Kidney epithelial cell (primary cell): ENCODE measurements at regions not wholly inside any gene's neighbourhood (a gene's known extent, or its start where the extent isn't known, plus 50 kb on each side); places are given as distances from the start of the nearest gene placed in this dataset.

Experiments used
- DNase-seq: peaks from one replicate; pipeline ENCODE4 v3.0.0-alpha.2; 2010; ENCODE audit warnings: low read depth
- H3K27me3 ChIP-seq: 2 replicates; pipeline ENCODE4 v1.6.0; 2011; ENCODE audit warnings: low read length; ENCODE audit not compliant: control insufficient read depth, insufficient read depth
- H3K36me3 ChIP-seq: 2 replicates; pipeline ENCODE4 v1.5.1; 2011; ENCODE audit warnings: low read length; ENCODE audit not compliant: control insufficient read depth, insufficient read depth
- H3K4me3 ChIP-seq: 2 replicates; pipeline ENCODE4 v1.5.1; 2011; ENCODE audit warnings: low read depth, mild to moderate bottlenecking, control low read depth, low read length
- TF ChIP-seq, protein P1 (sequence below): IDR thresholded peaks from 2 replicates; pipeline ENCODE4 v1.5.1; 2011; ENCODE audit warnings: mild to moderate bottlenecking, moderate library complexity, low read length, control low read depth, inconsistent platforms; ENCODE audit not compliant: insufficient read depth, poor library complexity, severe bottlenecking

DNA sequence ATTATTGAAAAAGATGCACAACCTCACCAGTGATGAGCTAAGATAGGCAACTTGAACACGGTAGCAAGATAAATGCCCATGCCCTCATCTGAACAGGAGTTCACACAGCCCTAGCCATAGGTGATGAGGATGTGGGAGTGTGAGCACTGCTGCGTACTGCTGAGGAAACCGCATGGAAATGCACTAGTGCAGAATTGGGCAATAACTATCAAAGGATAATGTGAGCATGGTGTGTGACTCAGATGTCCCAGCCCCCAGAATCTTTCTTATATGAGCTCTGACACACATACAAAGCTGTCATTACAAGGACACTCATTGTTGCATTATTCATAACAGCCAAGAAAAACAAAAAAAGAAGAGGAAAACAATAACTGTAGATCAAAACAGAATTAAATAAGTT is 521.2 kb downstream of the IRX1 start:
- H3K4me3 ChIP-seq = no peak overlapping the region
- H3K27me3 ChIP-seq = no peaks in the 10 kb centered on the region
- no peaks in the 10 kb centered on the region for H3K36me3 ChIP-seq
- TF ChIP-seq, protein P1, sequence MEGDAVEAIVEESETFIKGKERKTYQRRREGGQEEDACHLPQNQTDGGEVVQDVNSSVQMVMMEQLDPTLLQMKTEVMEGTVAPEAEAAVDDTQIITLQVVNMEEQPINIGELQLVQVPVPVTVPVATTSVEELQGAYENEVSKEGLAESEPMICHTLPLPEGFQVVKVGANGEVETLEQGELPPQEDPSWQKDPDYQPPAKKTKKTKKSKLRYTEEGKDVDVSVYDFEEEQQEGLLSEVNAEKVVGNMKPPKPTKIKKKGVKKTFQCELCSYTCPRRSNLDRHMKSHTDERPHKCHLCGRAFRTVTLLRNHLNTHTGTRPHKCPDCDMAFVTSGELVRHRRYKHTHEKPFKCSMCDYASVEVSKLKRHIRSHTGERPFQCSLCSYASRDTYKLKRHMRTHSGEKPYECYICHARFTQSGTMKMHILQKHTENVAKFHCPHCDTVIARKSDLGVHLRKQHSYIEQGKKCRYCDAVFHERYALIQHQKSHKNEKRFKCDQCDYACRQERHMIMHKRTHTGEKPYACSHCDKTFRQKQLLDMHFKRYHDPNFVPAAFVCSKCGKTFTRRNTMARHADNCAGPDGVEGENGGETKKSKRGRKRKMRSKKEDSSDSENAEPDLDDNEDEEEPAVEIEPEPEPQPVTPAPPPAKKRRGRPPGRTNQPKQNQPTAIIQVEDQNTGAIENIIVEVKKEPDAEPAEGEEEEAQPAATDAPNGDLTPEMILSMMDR = no peak
- no peak for DNase-seq

DNA sequence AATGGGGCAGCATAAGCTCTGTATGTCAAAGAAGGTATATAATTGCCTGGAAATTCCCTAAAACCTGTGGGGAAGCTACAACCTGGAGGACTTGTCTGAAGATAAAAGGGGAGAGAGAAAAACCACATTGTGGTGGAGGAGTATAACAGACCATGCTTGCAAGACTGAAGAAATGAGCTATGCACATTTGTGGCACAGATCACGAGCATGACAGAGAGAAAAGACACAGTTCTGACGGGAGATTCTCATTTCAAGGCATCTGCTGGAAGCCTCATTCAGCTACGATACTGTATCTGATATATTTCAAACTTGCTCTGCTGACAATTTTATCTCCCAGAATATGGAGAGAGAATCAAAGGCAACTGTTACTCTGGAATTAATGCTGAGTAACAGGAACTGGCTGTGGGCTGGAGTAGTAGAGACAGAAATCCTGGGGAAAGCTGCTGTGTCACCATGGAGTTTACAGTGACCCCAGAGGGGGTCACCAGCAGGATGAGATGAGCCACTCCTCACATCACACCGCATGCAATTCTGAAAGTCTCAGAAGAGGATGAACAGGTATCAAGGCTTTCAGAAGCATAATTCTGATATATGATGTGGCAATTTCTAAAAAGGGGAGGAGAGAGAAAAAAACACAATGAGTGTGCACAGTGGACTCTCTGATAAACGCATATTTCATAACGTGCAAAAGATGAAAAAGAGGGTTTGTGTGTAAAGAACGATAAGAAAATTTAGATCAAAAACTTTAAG is 528.8 kb downstream of the IRX1 start:
- Histone ChIP-seq H3K4me3 (no peak overlapping the region), H3K36me3 (no peaks in the 10 kb centered on the region), H3K27me3 (no peaks in the 10 kb centered on the region)
- TF ChIP-seq, protein P1 = no peak
- no peak for DNase-seq

- Histone ChIP-seq H3K36me3 (no peaks in the 10 kb centered on the region), H3K27me3 (no peaks in the 10 kb centered on the region), H3K4me3 (no peak overlapping the region)
- DNase-seq = no peak
- TF ChIP-seq, protein P1 = no peak
Measured at GRCh38 chr5:4128994-4129393, 533.4 kb downstream of the IRX1 start.

DNA sequence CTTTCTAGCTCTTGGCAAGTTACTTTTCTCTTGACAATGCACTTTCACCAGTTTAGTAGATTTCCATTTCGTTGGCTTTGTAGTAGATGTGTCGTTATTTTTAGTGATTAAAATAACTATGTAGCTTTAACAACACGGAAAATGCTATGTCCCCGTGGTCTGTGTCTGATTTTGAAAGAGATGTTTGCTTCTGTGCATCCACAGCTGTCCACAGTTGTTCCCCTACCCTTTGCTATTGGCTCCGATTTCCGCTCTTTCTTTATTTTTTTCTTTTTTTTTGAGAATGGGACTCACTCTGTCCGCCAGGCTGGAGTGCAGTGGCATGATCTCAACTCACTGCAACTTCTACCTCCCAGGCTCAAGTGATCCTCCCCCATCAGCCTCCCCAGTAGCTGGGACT is 533.9 kb downstream of the IRX1 start:
- H3K27me3 ChIP-seq = no peaks in the 10 kb centered on the region
- no peak for DNase-seq
- H3K4me3 ChIP-seq = no peak overlapping the region
- TF ChIP-seq, protein P1 = no peak
- H3K36me3 ChIP-seq = no peaks in the 10 kb centered on the region

- Histone ChIP-seq H3K27me3 (no peaks in the 10 kb centered on the region), H3K36me3 (no peaks in the 10 kb centered on the region), H3K4me3 (no peak overlapping the region)
- DNase-seq = no peak
- TF ChIP-seq, protein P1 = no peak
Measured at GRCh38 chr5:4130819-4131218, 535.2 kb downstream of the IRX1 start.

- Histone ChIP-seq H3K27me3 (no peaks in the 10 kb centered on the region), H3K4me3 (no peak overlapping the region), H3K36me3 (no peaks in the 10 kb centered on the region)
- no peak for DNase-seq
- TF ChIP-seq, protein P1 = no peak
Measured at GRCh38 chr5:4137781-4138180, 542.1 kb downstream of the IRX1 start.
